GM18870 (cell line): ENCODE measurements at regions not wholly inside any gene's neighbourhood (a gene's known extent, or its start where the extent isn't known, plus 50 kb on each side); places are given as distances from the start of the nearest gene placed in this dataset.

Source experiments
- ATAC-seq: cut with Tn5 transposase; IDR thresholded peaks from one replicate; pipeline ENCODE4 v1.9.1; 2021; ENCODE audit warnings: moderate library complexity; ENCODE audit not compliant: unreplicated experiment

- no peak for ATAC-seq
Observed at GRCh38 chr3:39000008-39000450, 51.7 kb downstream of the SCN11A start.

GRCh38 chr3:38998086-38998485 lies 53.7 kb downstream of the SCN11A start:
- no peak for ATAC-seq

- ATAC-seq: no peak
Observed at GRCh38 chr3:38996193-38996592, 55.6 kb downstream of the SCN11A start.

- no peak for ATAC-seq
Observed at GRCh38 chr3:38994251-38994650, 57.5 kb downstream of the SCN11A start.

GRCh38 chr3:38992117-38992760 lies 59.5 kb downstream of the SCN11A start:
- no peak for ATAC-seq

- ATAC-seq: no peak
Observed at GRCh38 chr3:38990621-38991020, 61.1 kb downstream of the SCN11A start.

- no peak for ATAC-seq
Observed at GRCh38 chr3:38989917-38990510, 61.7 kb downstream of the SCN11A start.

- no peak for ATAC-seq
Observed at GRCh38 chr3:38988955-38989354, 62.8 kb downstream of the SCN11A start.

GRCh38 chr3:38987456-38987855 lies 64.3 kb downstream of the SCN11A start:
- ATAC-seq: no peak

- no peak for ATAC-seq
Observed at GRCh38 chr3:38986901-38987300, 64.8 kb downstream of the SCN11A start.

- no peak for ATAC-seq
Observed at GRCh38 chr3:38985981-38986380, 65.8 kb downstream of the SCN11A start.

GRCh38 chr3:38985581-38985980 lies 66.2 kb downstream of the SCN11A start:
- no peak for ATAC-seq

GRCh38 chr3:38984731-38985130 lies 67.0 kb downstream of the SCN11A start:
- no peak for ATAC-seq

- ATAC-seq: no peak
Observed at GRCh38 chr3:38984110-38984509, 67.6 kb downstream of the SCN11A start.

GRCh38 chr3:38980938-38981337 lies 70.8 kb downstream of the SCN11A start:
- no peak for ATAC-seq

GRCh38 chr3:38978729-38979128 lies 73.0 kb downstream of the SCN11A start:
- ATAC-seq: no peak

GRCh38 chr3:38970851-38971638 lies 80.7 kb downstream of the SCN11A start:
- ATAC-seq: no peak

- ATAC-seq: no peak
Observed at GRCh38 chr3:38969317-38970235, 82.2 kb downstream of the SCN11A start.

GRCh38 chr3:38968891-38969290 lies 82.9 kb downstream of the SCN11A start:
- ATAC-seq: no peak

GRCh38 chr3:38968403-38968802 lies 83.3 kb downstream of the SCN11A start:
- ATAC-seq: no peak

GRCh38 chr3:38967693-38967989 lies 84.1 kb downstream of the SCN11A start:
- ATAC-seq: no peak
